Fibroblast of lung (primary cell): ENCODE measurements at regions not wholly inside any gene's neighbourhood (a gene's known extent, or its start where the extent isn't known, plus 50 kb on each side); places are given as distances from the start of the nearest gene placed in this dataset.

Experiments used
- DNase-seq, 2 donors: peaks; one replicate each; pipeline versions ENCODE4 v3.0.0 to v3.0.0-alpha.2; 2010; ENCODE audit warnings: low read depth in 2 of 2
- H2AFZ ChIP-seq: 2 replicates; pipeline ENCODE4 v1.5.1; 2012; ENCODE audit warnings: low read length, control low read depth, inconsistent platforms
- H3K27ac ChIP-seq: 2 replicates; pipeline ENCODE4 v1.5.1; 2011; ENCODE audit warnings: low read length, control low read depth; ENCODE audit not compliant: insufficient read depth
- H3K27me3 ChIP-seq: 2 replicates; pipeline ENCODE4 v1.5.1; 2011; ENCODE audit warnings: mild to moderate bottlenecking, low read length; ENCODE audit not compliant: control insufficient read depth, insufficient read depth
- H3K36me3 ChIP-seq: 2 replicates; pipeline ENCODE4 v1.5.1; 2011; ENCODE audit warnings: low read length; ENCODE audit not compliant: control insufficient read depth, insufficient read depth
- H3K4me1 ChIP-seq: 2 replicates; pipeline ENCODE4 v1.5.1; 2011; ENCODE audit warnings: low read length; ENCODE audit not compliant: control insufficient read depth, insufficient read depth; ENCODE audit errors: extremely low read depth
- H3K4me2 ChIP-seq: 2 replicates; pipeline ENCODE4 v1.5.1; 2011; ENCODE audit warnings: low read length, control low read depth; ENCODE audit not compliant: insufficient read depth; ENCODE audit errors: extremely low read depth
- H3K4me3 ChIP-seq, 4 experiments: fragments of 200-600 bp in 1 of 4; sonication (generic) in 1 of 4; replicated peaks in 1 of 4; 2 replicates each; pipeline ENCODE4 v1.5.1; 2011 to 2016; ENCODE audit warnings: low read length in 4 of 4, low read depth in 3 of 4, mild to moderate bottlenecking in 3 of 4, control low read depth in 2 of 4, inconsistent platforms in 1 of 4, mixed read lengths in 1 of 4; ENCODE audit not compliant: insufficient read depth in 1 of 4; ENCODE audit errors: control extremely low read depth in 1 of 4
- H3K79me2 ChIP-seq: 2 replicates; pipeline ENCODE4 v1.5.1; 2012; ENCODE audit warnings: mild to moderate bottlenecking, low read length, inconsistent platforms; ENCODE audit not compliant: control insufficient read depth, insufficient read depth
- H3K9ac ChIP-seq: 2 replicates; pipeline ENCODE4 v1.5.1; 2011; ENCODE audit warnings: mild to moderate bottlenecking, low read length, control low read depth; ENCODE audit not compliant: insufficient read depth
- H3K9me3 ChIP-seq: 2 replicates; pipeline ENCODE4 v1.5.1; 2012; ENCODE audit warnings: low read depth, low read length; ENCODE audit not compliant: control insufficient read depth, insufficient read depth
- H4K20me1 ChIP-seq: 2 replicates; pipeline ENCODE4 v1.5.1; 2011; ENCODE audit warnings: low read length; ENCODE audit not compliant: control insufficient read depth, insufficient read depth; ENCODE audit errors: extremely low read depth
- EZH2 ChIP-seq: IDR thresholded peaks from 2 replicates; pipeline ENCODE4 v1.5.1; 2012; ENCODE audit warnings: low read length, control low read depth, mild to moderate bottlenecking; ENCODE audit errors: missing control alignments
- TF ChIP-seq, protein P1 (sequence below), 2 donors: IDR thresholded peaks in 1 of 2; conservative IDR thresholded peaks in 1 of 2; 1 replicate in 1 of 2; 2 replicates in 1 of 2; pipeline ENCODE4 v1.5.1; 2011 to 2012; ENCODE audit warnings: low read length in 2 of 2, control low read depth in 1 of 2, inconsistent platforms in 1 of 2, low read depth in 1 of 2, mild to moderate bottlenecking in 1 of 2

DNA sequence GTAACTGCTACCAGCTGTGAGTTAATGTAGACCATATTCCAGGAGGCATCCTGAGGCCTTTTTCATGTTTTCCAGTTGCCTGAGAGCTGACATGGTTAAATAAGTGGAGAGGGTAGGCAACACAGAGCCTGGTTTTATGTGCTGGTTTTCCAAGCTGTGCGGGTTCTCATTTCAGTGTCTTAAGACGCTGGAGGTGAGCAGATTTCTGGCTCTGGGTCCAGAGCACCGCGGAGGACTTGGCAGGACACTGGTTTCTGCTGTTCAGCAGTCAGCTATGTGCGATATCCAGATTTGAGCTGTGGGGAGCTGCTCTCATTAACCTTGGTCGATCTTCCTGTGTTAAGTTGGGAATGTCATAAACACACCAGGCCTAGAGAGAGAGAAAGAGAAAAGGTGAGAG is 680.8 kb downstream of the BCL11B start:
- no peaks in the 10 kb centered on the region for H3K27me3 ChIP-seq
- no peak overlapping the region for H2AFZ ChIP-seq
- no peaks in the 10 kb centered on the region for H3K79me2 ChIP-seq
- no peak overlapping the region for H3K4me3 ChIP-seq
- TF ChIP-seq, protein P1, sequence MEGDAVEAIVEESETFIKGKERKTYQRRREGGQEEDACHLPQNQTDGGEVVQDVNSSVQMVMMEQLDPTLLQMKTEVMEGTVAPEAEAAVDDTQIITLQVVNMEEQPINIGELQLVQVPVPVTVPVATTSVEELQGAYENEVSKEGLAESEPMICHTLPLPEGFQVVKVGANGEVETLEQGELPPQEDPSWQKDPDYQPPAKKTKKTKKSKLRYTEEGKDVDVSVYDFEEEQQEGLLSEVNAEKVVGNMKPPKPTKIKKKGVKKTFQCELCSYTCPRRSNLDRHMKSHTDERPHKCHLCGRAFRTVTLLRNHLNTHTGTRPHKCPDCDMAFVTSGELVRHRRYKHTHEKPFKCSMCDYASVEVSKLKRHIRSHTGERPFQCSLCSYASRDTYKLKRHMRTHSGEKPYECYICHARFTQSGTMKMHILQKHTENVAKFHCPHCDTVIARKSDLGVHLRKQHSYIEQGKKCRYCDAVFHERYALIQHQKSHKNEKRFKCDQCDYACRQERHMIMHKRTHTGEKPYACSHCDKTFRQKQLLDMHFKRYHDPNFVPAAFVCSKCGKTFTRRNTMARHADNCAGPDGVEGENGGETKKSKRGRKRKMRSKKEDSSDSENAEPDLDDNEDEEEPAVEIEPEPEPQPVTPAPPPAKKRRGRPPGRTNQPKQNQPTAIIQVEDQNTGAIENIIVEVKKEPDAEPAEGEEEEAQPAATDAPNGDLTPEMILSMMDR (conservative IDR thresholded peaks at IDR 0.05 in 1 of 2, IDR thresholded peaks at IDR 0.05 in 1 of 2; ENCODE audit: low read depth in 1 of 2, low read length in 2 of 2), result no peak
- no peak for TF ChIP-seq EZH2
- H4K20me1 ChIP-seq, result no peaks in the 10 kb centered on the region
- H3K4me2 ChIP-seq, result no peak overlapping the region
- H3K36me3 ChIP-seq, result no peaks in the 10 kb centered on the region
- H3K27ac ChIP-seq, result no peak overlapping the region
- H3K9me3 ChIP-seq, result no peaks in the 10 kb centered on the region
- H3K4me1 ChIP-seq, result no peaks in the 10 kb centered on the region
- no peak for DNase-seq
- H3K9ac ChIP-seq, result no peak overlapping the region

DNA sequence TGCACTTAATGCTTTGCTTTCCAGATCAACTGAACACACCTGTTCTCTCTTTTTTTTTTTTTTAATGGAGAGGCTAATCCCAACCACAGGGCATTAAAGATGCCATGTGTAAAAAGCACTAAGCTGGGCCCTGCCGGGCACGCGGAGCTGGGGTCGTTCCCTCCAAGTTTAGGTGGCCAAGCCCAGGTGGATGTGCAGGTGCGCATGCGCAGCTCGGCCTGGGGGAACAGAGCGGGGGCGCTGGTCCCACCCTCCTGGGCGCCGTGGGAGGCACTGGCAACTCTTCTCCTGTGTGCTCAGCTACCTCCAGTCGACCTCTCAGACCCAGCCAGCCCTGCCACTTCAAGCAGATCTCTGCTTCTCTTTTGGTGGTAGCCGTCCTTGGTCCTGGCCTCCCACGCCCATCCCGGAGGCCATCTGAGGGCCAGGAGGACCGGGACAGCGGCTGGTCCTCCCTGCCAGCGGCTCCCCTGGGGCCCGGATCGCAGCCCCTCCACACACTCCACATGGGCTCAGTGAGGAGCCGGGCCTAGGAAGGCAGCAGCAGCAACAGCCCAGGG is 679.3 kb downstream of the BCL11B start:
- H3K9ac ChIP-seq, result no peak overlapping the region
- H3K9me3 ChIP-seq, result no peaks in the 10 kb centered on the region
- TF ChIP-seq EZH2, result no peak
- TF ChIP-seq, protein P1 (conservative IDR thresholded peaks at IDR 0.05 in 1 of 2, IDR thresholded peaks at IDR 0.05 in 1 of 2; ENCODE audit: low read depth in 1 of 2, low read length in 2 of 2), result no peak
- H2AFZ ChIP-seq, result no peak overlapping the region
- no peaks in the 10 kb centered on the region for H3K36me3 ChIP-seq
- H3K27me3 ChIP-seq, result no peaks in the 10 kb centered on the region
- no peaks in the 10 kb centered on the region for H3K4me1 ChIP-seq
- no peaks in the 10 kb centered on the region for H3K79me2 ChIP-seq
- H3K27ac ChIP-seq, result no peak overlapping the region
- no peak for DNase-seq
- no peak overlapping the region for H3K4me2 ChIP-seq
- H4K20me1 ChIP-seq, result no peaks in the 10 kb centered on the region
- H3K4me3 ChIP-seq, result no peak overlapping the region

GRCh38 chr14:98593361-98593761 is 678.6 kb downstream of the BCL11B start:
- Histone ChIP-seq H3K27me3 (no peaks in the 10 kb centered on the region), H4K20me1 (no peaks in the 10 kb centered on the region)
- no peak for DNase-seq

More at GRCh38 chr14:98593361-98593761, 678.6 kb downstream of the BCL11B start:
- Histone ChIP-seq H2AFZ (no peak overlapping the region), H3K36me3 (no peaks in the 10 kb centered on the region), H3K4me1 (no peaks in the 10 kb centered on the region), H3K79me2 (no peaks in the 10 kb centered on the region), H3K4me2 (no peak overlapping the region), H3K4me3 (no peak overlapping the region), H3K9ac (no peak overlapping the region), H3K27ac (no peak overlapping the region), H3K9me3 (no peaks in the 10 kb centered on the region)
- TF ChIP-seq, protein P1 (conservative IDR thresholded peaks at IDR 0.05 in 1 of 2, IDR thresholded peaks at IDR 0.05 in 1 of 2; ENCODE audit: low read depth in 1 of 2, low read length in 2 of 2), result no peak
